ENCODE measurements at regions not wholly inside any gene's neighbourhood (a gene's known extent, or its start where the extent isn't known, plus 50 kb on each side); places are given as distances from the start of the nearest gene placed in this dataset.

GRCh38 chr3:177250151-177250550 lies 52.9 kb upstream of the TBL1XR1 start:
- TF ChIP-seq POLR2A (IDR thresholded peaks at IDR 0.05) (no peak), CTCF (IDR thresholded peaks at IDR 0.05) (no peak)

Measured in testis (tissue), 2 donors.